Stimulated activated CD4-positive, alpha-beta T cell treated with anti-CD3 and anti-CD28 coated beads, Interleukin-4, amount 100 ng/mL, for 1 hour (primary cell): ENCODE measurements at regions not wholly inside any gene's neighbourhood (a gene's known extent, or its start where the extent isn't known, plus 50 kb on each side); places are given as distances from the start of the nearest gene placed in this dataset.
A peak's percentile ranks its signal among the peaks of the same experiment; 100 is the strongest.

Source experiments
- DNase-seq: peaks from one replicate; pipeline ENCODE4 v3.0.0-alpha.2; 2020

GRCh38 chr10:6343305-6344010 lies 140.7 kb downstream of the PFKFB3 start:
- no peak for DNase-seq

GRCh38 chr10:6345404-6345803 lies 142.7 kb downstream of the PFKFB3 start:
- DNase-seq = no peak

GRCh38 chr10:6346631-6347030 lies 143.9 kb downstream of the PFKFB3 start:
- no peak for DNase-seq

GRCh38 chr10:6347391-6347951 lies 144.7 kb downstream of the PFKFB3 start:
- DNase-seq = peak; percentile 58

- DNase-seq = peak; percentile 78
Measured at GRCh38 chr10:6348096-6348874, 145.6 kb downstream of the PFKFB3 start.

GRCh38 chr10:6349846-6350535 lies 147.3 kb downstream of the PFKFB3 start:
- no peak for DNase-seq

GRCh38 chr10:6350609-6351008 lies 147.9 kb downstream of the PFKFB3 start:
- DNase-seq = no peak

GRCh38 chr10:6351495-6351894 lies 148.8 kb downstream of the PFKFB3 start:
- DNase-seq = no peak

- no peak for DNase-seq
Measured at GRCh38 chr10:6353526-6353925, 150.8 kb downstream of the PFKFB3 start.

GRCh38 chr10:6354168-6354772 lies 151.5 kb downstream of the PFKFB3 start:
- DNase-seq = no peak

- no peak for DNase-seq
Measured at GRCh38 chr10:6356280-6356793, 153.6 kb downstream of the PFKFB3 start.

GRCh38 chr10:6361869-6362268 lies 159.1 kb downstream of the PFKFB3 start:
- DNase-seq = no peak

- no peak for DNase-seq
Measured at GRCh38 chr10:6362879-6363278, 160.1 kb downstream of the PFKFB3 start.

GRCh38 chr10:6363511-6363910 lies 160.8 kb downstream of the PFKFB3 start:
- no peak for DNase-seq

GRCh38 chr10:6364283-6364682 lies 161.6 kb downstream of the PFKFB3 start:
- no peak for DNase-seq

GRCh38 chr10:6364893-6365292 lies 162.2 kb downstream of the PFKFB3 start:
- DNase-seq = no peak

GRCh38 chr10:6365384-6365783 lies 162.7 kb downstream of the PFKFB3 start:
- no peak for DNase-seq
